Activated effector memory CD4-positive, alpha-beta T cell treated with anti-CD3 and anti-CD28 coated beads, Interleukin-2, amount 50 U/mL, for 16 hours (primary cell): ENCODE measurements at regions not wholly inside any gene's neighbourhood (a gene's known extent, or its start where the extent isn't known, plus 50 kb on each side); places are given as distances from the start of the nearest gene placed in this dataset.
"Not testable (repeated sequence)": the region's sequence is repeated elsewhere in the genome, so short reads cannot be mapped to it uniquely, and the experiment has no call there.

Experiments used
- DNase-seq: peaks from one replicate; pipeline ENCODE4 v3.0.0-alpha.2; 2020

DNA sequence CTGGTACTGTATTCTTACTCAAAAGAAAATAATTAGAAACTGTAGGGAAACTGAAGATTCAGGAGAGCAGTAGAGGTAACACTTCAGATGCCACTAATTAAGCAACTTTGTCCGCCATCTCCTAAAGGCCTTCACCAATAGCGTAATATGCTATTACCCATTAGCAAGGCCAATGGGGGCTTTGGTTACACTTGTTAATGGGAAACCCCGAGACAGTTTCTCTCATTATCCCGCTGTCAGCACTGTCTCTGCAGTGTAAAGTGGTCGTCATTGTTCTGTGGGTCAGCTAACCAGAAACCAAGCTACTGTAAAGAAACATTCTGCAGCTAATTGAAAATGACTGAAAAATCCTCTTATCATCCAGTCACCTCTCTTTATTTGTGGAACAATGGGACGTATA, 468.0 kb upstream of the POU3F2 start:
- no peak for DNase-seq

DNA sequence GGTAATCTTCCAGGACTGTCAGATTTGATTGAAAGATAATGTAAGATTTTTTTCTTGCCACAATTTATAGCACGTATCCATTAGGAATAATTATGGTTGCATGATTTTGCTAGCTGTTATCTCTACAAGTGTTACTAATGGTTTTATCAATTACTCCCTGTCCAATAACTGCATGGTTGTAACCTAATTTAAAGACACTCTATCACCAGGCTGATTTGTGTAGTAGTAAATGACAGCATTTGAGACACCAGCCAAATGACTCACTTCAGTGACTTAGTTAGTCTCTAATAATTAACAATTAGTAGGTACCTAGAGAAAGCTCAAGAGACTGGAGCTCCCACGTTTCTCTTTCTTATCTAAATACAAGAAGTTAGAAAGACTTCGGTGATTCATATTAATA, 453.8 kb upstream of the POU3F2 start:
- no peak for DNase-seq

GRCh38 chr6:98382246-98382645, 452.1 kb upstream of the POU3F2 start:
- no peak for DNase-seq

- no peak for DNase-seq
These were observed 450.0 kb upstream of the POU3F2 start for GRCh38 chr6:98384334-98384733.

DNA sequence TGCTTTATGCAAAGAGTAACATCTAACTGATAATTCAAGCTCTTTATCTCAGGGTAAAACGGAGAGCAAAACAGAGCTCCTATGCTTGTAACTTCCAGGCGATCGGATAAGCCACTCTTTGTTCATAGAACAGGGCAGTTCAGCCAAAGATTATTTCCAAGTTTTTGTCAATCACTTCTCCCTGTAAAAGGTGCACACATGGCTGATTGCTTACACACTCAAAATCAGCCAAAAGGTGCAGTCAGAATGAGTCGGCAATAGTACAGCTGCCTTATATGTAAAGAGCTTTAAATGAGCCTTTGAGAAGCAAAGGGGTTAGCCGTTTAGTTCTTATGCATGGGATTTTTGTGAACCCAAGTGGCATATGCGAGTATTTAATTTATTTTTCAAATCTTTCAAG, 449.6 kb upstream of the POU3F2 start:
- DNase-seq: no peak

GRCh38 chr6:98395610-98396166, 438.7 kb upstream of the POU3F2 start:
- no peak for DNase-seq

DNA sequence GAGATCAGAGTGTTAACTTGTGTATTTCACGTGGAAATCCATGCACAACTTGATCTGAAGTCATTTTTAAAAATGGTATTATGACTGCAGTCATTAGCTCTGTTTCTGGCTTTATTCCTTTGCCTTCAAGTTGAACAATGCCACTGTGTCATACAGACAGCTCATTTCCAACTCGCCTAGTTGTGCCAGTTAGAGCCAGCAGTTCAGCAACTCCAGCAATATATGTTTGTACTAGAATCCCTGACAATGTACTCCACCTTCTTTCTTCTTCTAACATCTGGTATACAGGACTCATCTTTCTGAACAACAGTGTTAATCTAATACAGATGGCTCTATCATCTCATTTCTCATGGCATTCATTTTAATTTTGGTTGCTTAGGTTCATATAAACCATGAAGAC, 418.3 kb upstream of the POU3F2 start:
- DNase-seq: no peak

DNA sequence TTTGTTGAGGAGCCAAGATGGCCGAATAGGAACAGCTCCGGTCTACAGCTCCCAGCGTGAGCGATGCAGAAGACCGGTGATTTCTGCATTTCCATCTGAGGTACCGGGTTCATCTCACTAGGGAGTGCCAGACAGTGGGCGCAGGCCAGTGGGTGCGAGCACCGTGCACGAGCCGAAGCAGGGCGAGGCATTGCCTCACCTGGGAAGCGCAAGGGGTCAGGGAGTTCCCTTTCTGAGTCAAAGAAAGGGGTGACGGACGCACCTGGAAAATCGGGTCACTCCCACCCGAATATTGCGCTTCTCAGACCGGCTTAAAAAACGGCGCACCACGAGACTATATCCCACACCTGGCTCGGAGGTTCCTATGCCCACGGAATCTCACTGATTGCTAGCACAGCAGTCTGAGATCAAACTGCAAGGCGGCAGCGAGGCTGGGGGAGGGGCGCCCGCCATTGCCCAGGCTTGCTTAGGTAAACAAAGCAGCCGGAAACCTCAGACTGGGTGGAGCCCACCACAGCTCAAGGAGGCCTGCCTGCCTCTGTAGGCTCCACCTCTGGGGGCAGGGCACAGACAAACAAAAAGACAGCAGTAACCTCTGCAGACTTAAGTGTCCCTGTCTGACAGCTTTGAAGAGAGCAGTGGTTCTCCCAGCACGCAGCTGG, 417.7 kb upstream of the POU3F2 start:
- not testable (repeated sequence) for DNase-seq

DNA sequence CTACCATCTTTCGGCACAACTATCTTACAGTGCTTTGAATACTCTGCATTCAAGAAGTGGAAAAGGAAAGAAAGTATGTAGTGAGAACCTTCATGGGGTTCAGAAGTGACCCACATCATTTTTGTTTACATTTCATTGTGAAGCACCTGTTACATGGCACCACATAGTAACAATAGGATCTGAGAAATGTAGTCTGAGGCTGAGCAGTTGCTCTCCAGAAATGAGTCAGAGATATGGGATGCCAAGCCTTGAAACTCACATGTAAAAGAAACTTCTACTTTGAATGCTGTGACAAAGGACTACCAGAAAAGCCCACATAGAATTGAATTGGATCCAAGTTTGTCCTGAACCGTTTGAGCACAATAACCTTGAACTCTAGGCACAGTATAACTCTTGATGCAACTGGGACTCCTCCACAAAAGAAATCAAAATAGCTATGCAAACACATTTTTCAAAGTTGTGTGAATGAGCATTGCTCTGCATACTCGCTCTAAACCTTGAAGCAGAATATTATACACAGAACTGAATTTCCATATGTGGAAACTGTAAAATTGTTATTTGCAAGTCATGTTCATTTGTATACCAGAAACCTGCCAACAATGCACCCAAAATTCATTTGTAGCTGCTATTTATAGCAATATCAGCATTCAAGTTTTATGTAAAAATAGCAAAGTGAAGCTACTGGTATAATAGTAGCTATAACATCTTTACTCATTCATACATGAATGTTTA, 400.9 kb upstream of the POU3F2 start:
- no peak for DNase-seq

- no peak for DNase-seq
These were observed 390.7 kb upstream of the POU3F2 start for GRCh38 chr6:98443633-98444032.

- DNase-seq: no peak
These were observed 381.7 kb upstream of the POU3F2 start for GRCh38 chr6:98452685-98453084.

DNA sequence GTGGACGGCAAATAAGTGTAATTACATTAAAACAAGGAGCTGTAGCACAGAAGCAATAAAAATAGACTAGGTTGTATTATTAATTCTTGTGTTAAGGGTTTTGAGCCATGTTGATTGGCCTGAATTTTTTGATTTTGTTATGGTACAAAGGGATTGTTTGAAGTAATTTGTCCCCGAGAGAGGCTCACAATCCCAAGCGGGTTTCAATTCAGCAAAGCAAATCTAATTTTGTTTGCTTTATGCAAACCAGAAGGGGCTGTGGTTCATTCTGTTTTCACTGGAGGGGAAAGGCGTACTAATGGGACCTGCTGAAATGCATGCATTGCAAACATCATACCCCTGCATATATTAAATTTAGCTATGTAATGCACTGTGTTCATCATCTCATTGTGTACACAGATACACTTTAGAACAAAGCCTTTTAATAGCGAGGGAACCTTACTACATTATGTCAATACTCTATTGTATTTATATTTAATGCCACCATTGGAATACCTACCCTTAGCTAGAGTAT, 379.5 kb upstream of the POU3F2 start:
- no peak for DNase-seq

GRCh38 chr6:98458708-98459107, 375.7 kb upstream of the POU3F2 start:
- no peak for DNase-seq

- no peak for DNase-seq
These were observed 371.1 kb upstream of the POU3F2 start for GRCh38 chr6:98463038-98464000.

- no peak for DNase-seq
These were observed 367.3 kb upstream of the POU3F2 start for GRCh38 chr6:98467091-98467490.

- DNase-seq: no peak
These were observed 366.5 kb upstream of the POU3F2 start for GRCh38 chr6:98467902-98468301.

DNA sequence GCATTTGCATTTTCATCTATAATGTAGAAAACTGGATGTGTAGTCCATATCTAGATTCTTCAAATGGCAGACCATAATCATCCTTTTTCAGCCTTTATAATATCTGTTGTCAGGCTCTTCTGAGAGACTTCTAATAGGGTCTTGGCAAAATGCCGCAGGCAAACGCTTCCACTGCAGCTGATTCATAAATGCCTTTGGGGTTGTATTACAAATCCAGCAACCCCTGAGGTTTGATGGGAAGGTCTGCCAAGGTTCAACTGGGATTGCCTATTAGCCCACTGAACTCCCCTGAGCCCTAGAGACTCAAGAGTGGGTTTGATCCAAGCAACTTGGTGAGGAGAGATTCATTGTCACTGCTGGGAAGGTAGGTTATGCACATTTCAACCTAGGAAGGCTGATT, 365.2 kb upstream of the POU3F2 start:
- no peak for DNase-seq

- no peak for DNase-seq
These were observed 363.6 kb upstream of the POU3F2 start for GRCh38 chr6:98470821-98471220.

- no peak for DNase-seq
These were observed 362.9 kb upstream of the POU3F2 start for GRCh38 chr6:98471444-98471843.

- DNase-seq: no peak
These were observed 357.1 kb upstream of the POU3F2 start for GRCh38 chr6:98477231-98477630.

DNA sequence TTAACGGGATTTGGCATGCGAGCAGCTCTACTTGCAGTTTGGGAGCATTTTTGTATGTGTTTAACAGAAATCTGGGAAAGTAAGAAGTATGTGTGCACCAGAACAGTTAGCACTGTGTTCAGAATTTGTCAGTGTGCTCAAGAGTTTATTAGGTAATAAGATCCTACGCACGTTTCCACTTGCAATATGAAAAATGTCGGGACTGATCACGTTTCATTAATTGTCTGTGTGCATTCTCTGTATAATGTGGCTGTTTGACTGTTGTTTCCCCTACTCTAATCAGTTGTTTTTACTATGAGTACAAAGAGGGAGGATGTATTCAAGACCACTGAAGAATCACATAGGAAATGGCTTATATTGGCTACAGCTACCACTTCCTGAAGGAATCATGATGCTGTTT, 349.7 kb upstream of the POU3F2 start:
- no peak for DNase-seq

GRCh38 chr6:98485593-98485992, 348.8 kb upstream of the POU3F2 start:
- no peak for DNase-seq

DNA sequence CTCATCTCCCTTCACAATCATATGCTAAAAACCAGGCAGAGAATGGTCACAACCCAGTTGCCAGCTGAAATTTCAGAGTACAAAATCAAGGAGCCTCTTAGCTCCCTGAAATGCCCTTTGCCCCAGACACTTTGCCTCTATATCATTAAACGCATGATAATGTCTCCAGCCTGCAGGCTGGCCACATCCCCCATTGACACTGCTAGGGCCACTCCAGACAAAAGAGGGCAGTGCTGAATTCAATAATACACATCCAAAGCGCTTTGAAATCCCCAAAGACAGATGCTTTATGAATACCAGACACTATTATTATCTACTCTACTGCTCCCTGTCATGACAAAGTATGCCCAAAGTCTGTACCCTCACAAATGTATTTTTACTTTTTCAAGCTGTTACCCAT, 348.3 kb upstream of the POU3F2 start:
- DNase-seq: no peak
